ENCODE measurements at regions not wholly inside any gene's neighbourhood (a gene's known extent, or its start where the extent isn't known, plus 50 kb on each side); places are given as distances from the start of the nearest gene placed in this dataset.

- ChIA-PET CTCF (ENCODE audit: unreplicated experiment) (no interaction called here), POLR2A (no interaction called here)
- intact Hi-C loops (cut with micrococcal nuclease; ENCODE audit: unreplicated experiment): no loop called here
- no peaks in the 10 kb centered on the region for H4K20me1 ChIP-seq (ENCODE audit: insufficient read depth, low read length)
- no peak overlapping the region for H3K27ac ChIP-seq (ENCODE audit: low read depth, low read length, poor library complexity, severe bottlenecking)
- H3K4me3 ChIP-seq (ENCODE audit: low read depth, low read length, poor library complexity, severe bottlenecking): no peak overlapping the region
- no peaks in the 10 kb centered on the region for H3K9me3 ChIP-seq (ENCODE audit: low read length)
- no peaks in the 10 kb centered on the region for H3K4me1 ChIP-seq (ENCODE audit: insufficient read depth, low read length, poor library complexity, severe bottlenecking)
- no peak for TF ChIP-seq CTCF (conservative IDR thresholded peaks at IDR 0.05; ENCODE audit: low read length)
- no peak for TF ChIP-seq EZH2phosphoT487 (IDR thresholded peaks at IDR 0.05; ENCODE audit: borderline replicate concordance, low read depth, low read length)
- no peaks in the 10 kb centered on the region for H3K79me2 ChIP-seq (ENCODE audit: insufficient read depth, low read depth, low read length)
- no peak for DNase-seq (ENCODE audit: low spot score)
- H3K9me2 ChIP-seq (ENCODE audit: insufficient read depth, low read length): no peaks in the 10 kb centered on the region
- H3K4me2 ChIP-seq (ENCODE audit: low read length): no peak overlapping the region
- no peaks in the 10 kb centered on the region for H3K36me3 ChIP-seq (ENCODE audit: insufficient read depth, low read length)
- no TSS peak for BruUV-seq (replicated peaks)
- H2AFZ ChIP-seq (ENCODE audit: low read length): no peak overlapping the region
Measured at GRCh38 chr4:66837279-66837922, 707.9 kb downstream of the CENPC start.

GRCh38 chr4:66829310-66829709 lies 716.0 kb downstream of the CENPC start:
- Histone ChIP-seq H3K79me2 (ENCODE audit: insufficient read depth, low read depth, low read length) (no peaks in the 10 kb centered on the region), H4K20me1 (ENCODE audit: insufficient read depth, low read length) (no peaks in the 10 kb centered on the region), H2AFZ (ENCODE audit: low read length) (no peak overlapping the region), H3K9me3 (ENCODE audit: low read length) (no peaks in the 10 kb centered on the region), H3K4me1 (ENCODE audit: insufficient read depth, low read length, poor library complexity, severe bottlenecking) (no peaks in the 10 kb centered on the region), H3K9me2 (ENCODE audit: insufficient read depth, low read length) (no peaks in the 10 kb centered on the region), H3K36me3 (ENCODE audit: insufficient read depth, low read length) (no peaks in the 10 kb centered on the region), H3K27ac (ENCODE audit: low read depth, low read length, poor library complexity, severe bottlenecking) (no peak overlapping the region), H3K4me3 (ENCODE audit: low read depth, low read length, poor library complexity, severe bottlenecking) (no peak overlapping the region), H3K4me2 (ENCODE audit: low read length) (no peak overlapping the region)
- no peak for DNase-seq (ENCODE audit: low spot score)
- CTCF ChIA-PET (ENCODE audit: unreplicated experiment): no interaction called here
- BruUV-seq (replicated peaks): no TSS peak
- POLR2A ChIA-PET: no interaction called here
- no peak for TF ChIP-seq CTCF (conservative IDR thresholded peaks at IDR 0.05; ENCODE audit: low read length)
- TF ChIP-seq EZH2phosphoT487 (IDR thresholded peaks at IDR 0.05; ENCODE audit: borderline replicate concordance, low read depth, low read length): no peak
- intact Hi-C loops (cut with micrococcal nuclease; ENCODE audit: unreplicated experiment): no loop called here

- H3K36me3 ChIP-seq (ENCODE audit: insufficient read depth, low read length): no peaks in the 10 kb centered on the region
- CTCF ChIA-PET (ENCODE audit: unreplicated experiment): no interaction called here
- no peaks in the 10 kb centered on the region for H3K79me2 ChIP-seq (ENCODE audit: insufficient read depth, low read depth, low read length)
- intact Hi-C loops (cut with micrococcal nuclease; ENCODE audit: unreplicated experiment): no loop called here
- no peaks in the 10 kb centered on the region for H3K9me3 ChIP-seq (ENCODE audit: low read length)
- POLR2A ChIA-PET: no interaction called here
- no peaks in the 10 kb centered on the region for H3K9me2 ChIP-seq (ENCODE audit: insufficient read depth, low read length)
- H3K27ac ChIP-seq (ENCODE audit: low read depth, low read length, poor library complexity, severe bottlenecking): no peak overlapping the region
- no TSS peak for BruUV-seq (replicated peaks)
- no peak overlapping the region for H3K4me3 ChIP-seq (ENCODE audit: low read depth, low read length, poor library complexity, severe bottlenecking)
- no peak for TF ChIP-seq EZH2phosphoT487 (IDR thresholded peaks at IDR 0.05; ENCODE audit: borderline replicate concordance, low read depth, low read length)
- no peak for TF ChIP-seq CTCF (conservative IDR thresholded peaks at IDR 0.05; ENCODE audit: low read length)
- H3K4me2 ChIP-seq (ENCODE audit: low read length): no peak overlapping the region
- H2AFZ ChIP-seq (ENCODE audit: low read length): no peak overlapping the region
- H4K20me1 ChIP-seq (ENCODE audit: insufficient read depth, low read length): no peaks in the 10 kb centered on the region
- no peak for DNase-seq (ENCODE audit: low spot score)
- no peaks in the 10 kb centered on the region for H3K4me1 ChIP-seq (ENCODE audit: insufficient read depth, low read length, poor library complexity, severe bottlenecking)
Measured at GRCh38 chr4:66820681-66821080, 724.6 kb downstream of the CENPC start.

Data from OCI-LY7 (cell line).